GM21576 (cell line): ENCODE measurements at regions not wholly inside any gene's neighbourhood (a gene's known extent, or its start where the extent isn't known, plus 50 kb on each side); places are given as distances from the start of the nearest gene placed in this dataset.

Source experiments
- ATAC-seq: cut with Tn5 transposase; IDR thresholded peaks from one replicate; pipeline ENCODE4 v1.9.1; 2021; ENCODE audit warnings: mild to moderate bottlenecking, moderate library complexity; ENCODE audit not compliant: unreplicated experiment

DNA sequence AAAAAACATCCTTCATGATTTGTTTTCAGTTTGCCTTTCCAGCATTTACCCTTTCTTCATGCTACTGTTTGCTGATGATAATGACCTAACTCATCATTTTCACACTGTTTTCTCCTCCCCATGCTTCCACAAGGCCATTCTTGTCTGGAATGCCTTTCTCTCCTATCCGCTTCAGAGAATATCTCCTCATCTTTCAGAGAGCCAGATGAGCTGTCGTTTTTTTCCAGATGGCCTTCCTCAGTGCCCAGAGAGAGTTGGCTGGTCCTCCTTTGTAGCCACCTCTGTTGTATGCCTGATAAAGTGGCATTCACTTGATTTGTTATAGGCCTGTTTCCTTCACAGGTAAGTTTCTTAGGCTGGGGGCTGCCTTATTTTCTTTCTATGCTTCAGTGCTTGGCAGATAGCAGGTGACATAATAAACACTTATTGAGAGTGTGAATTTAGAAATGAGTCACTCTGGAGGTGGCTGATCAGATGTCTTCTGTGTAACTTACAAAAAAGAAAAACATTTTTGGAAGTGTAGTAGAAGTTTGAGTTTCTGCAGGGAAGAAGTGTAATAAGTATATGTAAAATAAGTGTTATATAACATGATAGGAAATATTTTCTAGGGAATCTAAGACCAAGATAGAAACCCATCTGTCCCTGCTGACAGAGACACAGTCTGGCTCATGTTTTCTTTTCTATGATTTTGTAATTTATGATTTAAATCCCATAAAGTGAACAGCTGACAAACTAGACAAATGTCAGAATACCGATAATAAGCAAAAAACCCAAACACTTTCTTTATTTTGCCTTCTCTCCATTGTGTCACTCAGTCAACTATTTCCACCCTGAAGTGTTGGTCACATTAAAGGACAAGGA is 174.5 kb downstream of the DACT1 start:
- ATAC-seq = peak; percentile 92

GRCh38 chr14:58813745-58814144 is 176.0 kb downstream of the DACT1 start:
- ATAC-seq = no peak

DNA sequence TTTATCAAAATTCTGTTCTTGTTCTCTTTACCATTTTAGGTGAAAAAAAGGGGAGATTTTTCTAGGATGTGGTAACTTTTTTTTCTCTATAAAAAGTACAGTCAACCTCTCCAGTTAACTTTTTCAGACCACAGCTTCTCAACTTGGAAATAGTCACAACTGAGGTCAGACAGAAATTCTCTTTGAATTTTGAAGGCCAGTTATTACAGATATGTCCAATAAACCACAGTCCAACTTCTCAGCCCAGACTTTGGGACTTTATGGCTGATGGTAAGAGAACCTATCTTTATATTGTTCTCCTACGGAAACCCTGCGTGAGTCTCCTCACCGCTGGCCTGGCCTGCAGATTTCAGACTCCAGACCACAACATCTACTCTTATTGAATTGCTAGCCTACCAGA is 176.7 kb downstream of the DACT1 start:
- no peak for ATAC-seq

DNA sequence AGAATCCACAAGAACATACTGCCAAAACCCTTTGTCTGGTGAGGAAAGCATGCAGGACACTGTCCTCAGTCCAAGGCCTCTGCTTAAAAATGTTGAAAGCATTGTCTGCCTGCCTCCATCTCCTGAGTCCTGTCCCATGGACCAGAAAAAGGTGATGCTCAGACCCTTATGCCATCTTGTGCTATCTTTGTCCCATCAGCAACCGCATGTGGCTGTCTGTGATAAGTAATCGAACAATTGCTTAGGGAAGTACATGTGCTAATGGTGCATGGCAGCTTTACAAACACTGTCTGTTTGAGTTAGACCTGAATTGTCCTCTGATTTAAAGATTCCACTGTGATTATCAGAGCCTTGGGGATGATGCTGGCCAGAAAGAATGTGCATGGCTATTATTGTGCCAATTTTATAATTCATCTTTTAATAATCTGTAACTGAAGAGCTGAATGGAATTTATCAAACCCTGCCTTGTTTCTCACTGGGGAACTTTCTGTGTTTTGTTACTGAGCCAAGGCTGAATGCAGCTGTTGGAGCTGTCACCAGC is 177.5 kb downstream of the DACT1 start:
- ATAC-seq = no peak

- ATAC-seq = no peak
Observed at GRCh38 chr14:58815794-58816193, 178.0 kb downstream of the DACT1 start.

DNA sequence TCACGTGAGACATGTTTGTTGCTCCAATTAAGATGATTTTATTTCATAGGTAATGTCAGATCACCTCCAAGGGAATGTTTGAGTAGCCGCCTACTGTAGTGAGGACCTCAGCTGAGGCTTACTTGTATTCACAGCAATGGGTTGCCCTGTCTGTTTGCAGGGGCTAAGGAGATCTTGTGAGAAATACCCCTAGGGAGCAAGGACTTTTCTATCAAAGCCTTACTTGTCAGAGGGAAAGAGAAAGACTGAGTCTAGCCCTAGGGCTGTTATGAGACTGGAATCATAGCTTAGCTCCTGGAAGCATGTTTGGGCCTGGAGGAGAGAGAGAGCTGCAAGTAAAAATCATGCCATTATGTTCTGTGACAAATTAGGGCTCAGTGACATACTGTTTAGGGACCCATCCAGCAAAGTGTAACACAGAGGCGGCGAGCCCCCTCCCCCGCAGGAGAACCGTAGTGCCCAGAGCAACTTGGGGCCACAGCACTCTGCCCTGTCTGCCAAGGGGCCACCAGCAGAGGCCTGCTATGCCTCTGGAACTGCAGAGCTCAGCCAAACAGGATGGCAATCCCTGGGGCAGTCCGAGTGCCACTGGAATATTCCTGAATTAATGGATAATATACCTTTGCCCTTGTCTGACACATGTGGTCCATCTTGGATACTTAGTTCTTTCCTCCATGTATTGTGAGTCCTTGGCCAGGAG is 178.8 kb downstream of the DACT1 start:
- ATAC-seq = no peak

DNA sequence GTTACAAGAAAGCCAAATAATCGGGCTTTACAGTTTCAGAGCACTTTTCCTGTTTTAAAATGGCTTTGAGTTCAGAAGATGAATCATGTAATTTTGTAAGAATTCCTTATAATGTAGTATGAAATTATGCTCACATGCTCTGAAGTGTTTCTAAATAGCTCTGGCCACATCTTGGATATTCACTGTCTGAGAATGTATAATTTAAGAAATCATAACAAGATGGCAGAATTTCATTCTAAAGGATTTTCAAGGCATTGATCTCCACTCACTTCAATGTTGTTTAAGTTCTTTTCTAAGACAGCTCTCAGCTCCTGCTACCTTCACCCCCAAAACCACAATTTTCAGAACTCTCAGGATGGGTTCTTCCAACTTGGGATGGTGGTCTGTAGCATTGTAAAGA is 180.1 kb downstream of the DACT1 start:
- no peak for ATAC-seq

DNA sequence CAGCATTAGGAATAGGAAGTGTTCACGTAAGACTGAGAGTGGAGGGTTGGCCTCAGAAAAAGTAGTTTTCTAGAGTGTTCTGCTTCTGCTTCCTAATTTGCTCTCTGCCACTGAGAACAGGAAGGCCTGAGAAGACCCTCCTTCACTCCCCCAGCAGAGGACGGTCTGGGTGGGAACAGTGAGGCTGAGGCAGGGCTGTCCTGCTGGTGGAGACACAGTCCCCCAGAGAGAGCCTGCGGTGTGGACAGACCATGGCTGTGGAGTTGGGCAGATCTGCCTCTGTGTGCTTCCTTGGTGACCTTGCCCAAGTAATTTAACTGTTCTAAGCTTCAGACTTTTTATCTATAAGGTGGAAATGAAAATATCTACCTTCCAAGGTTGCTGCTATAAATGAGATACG is 182.3 kb downstream of the DACT1 start:
- no peak for ATAC-seq

DNA sequence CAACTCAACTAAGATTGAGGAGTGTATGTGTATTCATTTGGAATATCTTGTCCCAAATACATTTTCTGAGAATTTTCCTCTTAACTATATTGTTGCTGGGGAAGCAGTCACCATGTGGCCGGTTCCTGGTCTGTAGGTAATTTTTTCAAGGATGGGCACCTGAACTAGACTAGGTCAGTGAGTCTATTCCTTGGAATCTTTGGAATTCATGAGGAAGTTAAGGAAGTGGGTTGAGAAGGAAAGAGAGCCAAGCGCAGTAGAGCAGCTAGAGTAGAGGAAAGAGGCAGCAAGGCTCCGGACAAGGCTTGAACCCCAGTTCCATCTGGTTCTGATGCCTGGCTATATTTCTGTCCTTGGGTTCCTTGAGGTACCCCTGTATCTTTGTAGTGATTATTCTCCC is 183.7 kb downstream of the DACT1 start:
- ATAC-seq = no peak

GRCh38 chr14:58822856-58823255 is 185.1 kb downstream of the DACT1 start:
- no peak for ATAC-seq

GRCh38 chr14:58823312-58823711 is 185.6 kb downstream of the DACT1 start:
- no peak for ATAC-seq

GRCh38 chr14:58824106-58824505 is 186.3 kb downstream of the DACT1 start:
- ATAC-seq = no peak

GRCh38 chr14:58824796-58825195 is 187.0 kb downstream of the DACT1 start:
- ATAC-seq = no peak

DNA sequence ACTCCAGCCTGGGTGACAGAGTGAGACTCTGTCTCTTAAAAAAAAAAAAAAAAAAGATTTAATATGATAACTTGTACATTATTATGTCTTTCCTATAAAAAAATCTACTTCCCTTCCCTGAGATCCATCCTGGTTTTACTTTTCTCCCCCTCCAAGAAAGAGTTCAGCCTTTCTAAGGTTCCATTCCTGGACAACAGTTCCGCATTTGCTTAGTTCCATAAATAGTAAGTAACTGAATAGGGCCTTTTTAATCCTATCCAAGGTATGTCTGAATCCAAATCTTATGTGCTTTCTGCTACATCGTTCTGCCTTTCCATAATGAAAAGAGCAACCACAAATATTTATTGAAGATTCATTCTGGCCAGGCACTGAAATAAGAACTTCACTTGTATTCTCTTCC is 187.8 kb downstream of the DACT1 start:
- no peak for ATAC-seq

DNA sequence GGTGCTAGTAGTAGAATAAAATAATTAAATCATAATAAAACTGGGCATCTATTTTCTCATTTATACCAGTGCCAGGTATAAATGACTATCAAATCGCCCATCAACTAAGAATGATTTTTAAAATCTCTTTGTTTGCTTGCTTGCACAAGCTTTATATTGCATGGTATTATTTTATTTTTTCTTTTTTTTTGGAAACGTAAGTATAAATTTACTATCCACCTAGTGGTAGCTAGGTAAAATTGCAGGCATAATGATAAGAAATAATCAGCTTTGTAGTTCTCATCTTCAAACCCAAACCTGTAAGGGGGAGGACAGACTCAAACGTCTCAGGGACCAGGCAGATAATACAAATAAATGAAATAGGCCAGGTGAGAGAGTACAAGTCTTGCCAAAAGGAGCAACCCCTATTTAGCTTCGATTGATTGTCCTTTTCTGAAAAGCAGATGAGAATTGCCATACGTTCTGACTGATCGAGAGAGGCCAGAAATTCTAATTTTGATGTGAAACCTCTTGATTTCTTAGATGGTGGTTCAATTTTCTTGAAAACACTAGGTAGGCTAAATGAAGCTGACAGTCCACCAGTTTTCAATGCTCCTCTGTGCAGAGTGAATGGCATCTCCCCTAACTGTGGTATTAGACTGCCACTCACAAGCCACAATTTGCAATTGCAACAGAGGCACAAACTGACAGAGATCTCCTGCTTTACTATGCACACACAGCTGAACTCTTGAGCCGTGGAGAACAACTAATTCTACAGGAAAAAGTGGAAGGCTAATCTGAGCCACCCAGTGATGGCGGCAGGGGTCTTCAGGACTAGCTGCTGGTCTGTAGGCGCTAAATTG is 189.3 kb downstream of the DACT1 start:
- ATAC-seq = no peak

DNA sequence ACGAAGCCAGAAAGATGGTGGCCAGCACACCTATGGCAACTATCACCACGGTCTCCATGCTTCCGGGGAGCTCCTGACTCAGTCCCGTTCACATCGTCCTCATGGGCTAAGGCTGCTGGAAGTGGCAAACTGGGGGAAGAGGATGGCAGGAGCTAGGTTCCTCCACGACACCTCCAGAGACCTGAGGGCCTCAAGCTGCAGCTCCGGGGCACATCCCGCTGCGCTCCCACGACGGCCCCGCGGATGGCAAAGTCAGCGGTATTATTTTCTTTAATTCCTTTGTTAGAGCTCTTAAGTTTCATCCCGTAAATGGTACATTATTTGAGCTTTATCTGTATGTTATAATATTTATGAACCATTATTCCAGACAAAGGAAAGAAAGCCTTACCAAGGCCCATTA is 190.5 kb downstream of the DACT1 start:
- no peak for ATAC-seq

GRCh38 chr14:58829594-58829993 is 191.8 kb downstream of the DACT1 start:
- no peak for ATAC-seq

DNA sequence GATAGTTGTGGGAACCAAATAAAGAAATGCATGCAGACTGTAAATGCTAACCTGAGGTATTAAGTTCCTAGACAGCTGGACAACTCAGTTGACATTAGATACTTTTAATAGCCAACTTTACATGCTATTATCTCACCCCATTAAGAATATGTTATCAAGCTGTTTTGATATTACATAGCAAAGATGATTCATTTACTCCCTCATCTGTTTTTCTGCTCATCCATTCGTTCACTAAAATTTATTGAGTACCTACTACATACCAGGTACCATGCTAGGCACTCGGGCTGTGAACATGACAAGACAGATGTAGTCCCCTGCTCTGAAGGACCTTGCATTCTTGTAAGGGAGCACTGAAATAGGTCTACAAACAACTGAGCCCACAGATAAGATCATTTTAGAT is 192.4 kb downstream of the DACT1 start:
- ATAC-seq = no peak

- ATAC-seq = no peak
Observed at GRCh38 chr14:58832095-58832521, 194.3 kb downstream of the DACT1 start.

DNA sequence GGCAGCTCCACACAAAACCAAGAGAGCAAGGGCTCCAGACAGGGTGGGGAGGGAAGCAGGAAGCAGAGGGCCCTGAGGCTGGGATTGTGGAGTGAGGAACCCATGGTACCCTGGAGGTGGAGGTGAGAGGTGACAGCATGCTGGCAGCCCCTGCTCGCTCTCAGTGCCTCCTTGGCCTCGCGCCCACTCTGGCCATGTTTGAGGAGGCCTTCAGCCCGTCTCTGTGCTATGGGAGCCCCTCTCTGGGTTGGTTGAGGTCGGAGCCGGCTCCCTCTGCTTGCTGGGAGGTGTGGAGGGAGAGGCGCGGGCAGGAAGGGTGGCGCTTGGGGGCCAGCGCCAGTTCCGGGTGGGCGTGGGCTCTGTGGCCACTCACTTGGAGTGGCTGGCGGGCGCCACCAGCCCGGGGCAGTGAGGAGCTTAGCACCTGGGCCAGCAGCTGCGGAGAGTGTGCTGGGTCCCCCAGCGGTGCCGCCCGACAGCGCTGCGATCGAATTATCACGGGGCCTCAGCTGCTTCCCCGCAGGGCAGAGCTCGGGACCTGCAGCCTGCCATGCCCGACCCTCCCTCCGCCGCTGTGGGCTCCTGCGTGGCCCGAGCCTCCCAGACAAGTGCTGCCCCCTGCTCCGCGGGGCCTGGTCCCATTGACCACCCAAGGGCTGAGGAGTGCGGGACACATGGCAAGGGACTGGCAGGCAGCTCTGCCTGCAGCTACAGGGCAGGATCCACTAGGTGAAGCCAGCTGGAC is 196.0 kb downstream of the DACT1 start:
- no peak for ATAC-seq
